ENCODE measurements at regions not wholly inside any gene's neighbourhood (a gene's known extent, or its start where the extent isn't known, plus 50 kb on each side); places are given as distances from the start of the nearest gene placed in this dataset.
"Not testable (repeated sequence)": the region's sequence is repeated elsewhere in the genome, so short reads cannot be mapped to it uniquely, and the experiment has no call there.

DNA sequence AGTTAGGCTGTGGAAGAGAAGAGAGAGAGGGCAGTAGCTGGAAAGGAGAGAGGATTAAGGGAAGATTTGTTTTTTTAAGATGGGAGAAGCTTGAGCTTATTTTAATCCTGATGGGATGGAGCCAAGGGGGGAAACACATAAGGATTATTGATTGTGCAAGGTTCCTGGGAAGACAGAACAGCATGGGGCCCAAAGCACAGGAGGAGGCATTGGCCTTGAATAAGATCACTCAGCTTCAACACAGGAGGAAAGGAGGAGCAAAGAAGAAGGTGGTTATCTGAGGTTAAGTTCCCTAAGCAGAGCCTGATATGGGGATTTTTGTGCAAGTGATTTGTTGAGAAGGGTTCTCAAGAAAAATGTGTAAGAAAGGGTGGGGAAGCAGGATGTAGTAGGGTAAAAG, 169.8 kb downstream of the ABCC12 start:
- no peak for ATAC-seq (ENCODE audit: low read depth in 2 of 2)
- Mint-ChIP-seq H3K36me3 (no peaks in the 10 kb centered on the region), H3K4me3 (no peak overlapping the region), H3K4me1 (no peaks in the 10 kb centered on the region), H3K27ac (no peak overlapping the region), H3K9me3 (peaks cover 0 to 17% (median 8%) of the 10 kb centered on the region in 7 donors), H3K27me3 (peaks cover 10 to 32% (median 29%) of the 10 kb centered on the region in 3 donors)
- no peak for DNase-seq

DNA sequence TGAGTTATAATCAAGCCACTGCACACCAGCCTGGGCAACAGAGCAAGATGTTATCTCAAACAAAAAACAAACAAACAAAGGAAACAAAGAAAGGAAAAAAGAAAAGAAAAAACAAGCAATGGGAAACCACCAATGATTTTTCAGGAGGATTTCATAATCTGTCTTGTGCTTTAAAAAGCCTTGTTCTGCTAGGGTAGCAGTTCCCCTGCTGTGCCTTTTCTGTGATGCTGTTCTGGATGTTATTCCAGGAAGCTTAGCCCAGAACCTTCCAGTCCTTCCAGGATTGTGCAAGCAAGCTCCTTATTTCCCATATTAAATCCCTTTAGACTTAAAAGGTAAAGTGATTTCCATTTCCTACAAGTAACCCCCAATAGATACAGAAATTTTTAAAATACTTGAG, 171.1 kb downstream of the ABCC12 start:
- no peaks in the 10 kb centered on the region for H3K4me1 Mint-ChIP-seq
- no peak for ATAC-seq (ENCODE audit: low read depth in 2 of 2)
- H3K27me3 Mint-ChIP-seq = peaks cover 14 to 32% (median 29%) of the 10 kb centered on the region in 3 donors
- no peak overlapping the region for H3K4me3 Mint-ChIP-seq
- H3K36me3 Mint-ChIP-seq = no peaks in the 10 kb centered on the region
- DNase-seq = no peak
- peaks cover 0 to 9% (median 2%) of the 10 kb centered on the region in 7 donors for H3K9me3 Mint-ChIP-seq
- no peak overlapping the region for H3K27ac Mint-ChIP-seq

DNA sequence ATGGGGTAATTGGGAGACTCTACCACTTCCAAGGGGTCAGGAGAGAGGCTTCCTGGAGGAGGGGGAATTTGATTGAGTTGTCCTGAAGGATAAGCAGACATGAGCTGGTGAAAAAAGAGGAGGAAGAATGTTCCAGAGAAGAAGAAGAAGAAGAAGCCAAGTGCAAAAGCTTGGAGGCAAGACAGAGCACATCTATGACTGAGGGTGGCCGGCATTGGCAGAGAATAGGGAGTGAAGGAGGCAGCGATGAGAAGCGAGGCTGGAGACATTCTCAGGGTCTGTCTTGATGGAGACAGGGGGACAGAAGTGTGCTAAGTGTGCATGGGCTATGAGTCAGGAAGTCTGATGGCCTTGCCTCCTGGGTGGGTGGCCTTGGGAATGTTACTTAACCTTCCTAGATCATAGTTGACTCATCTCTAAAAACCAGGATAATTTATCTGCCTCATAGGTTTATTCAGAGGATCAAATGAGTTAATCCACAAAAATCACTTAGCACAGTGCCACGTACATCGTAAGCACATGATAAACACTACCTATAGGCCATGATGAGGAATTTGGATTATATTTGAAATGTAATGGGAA, 171.7 kb downstream of the ABCC12 start:
- no peak overlapping the region for H3K27ac Mint-ChIP-seq
- DNase-seq = no peak
- H3K27me3 Mint-ChIP-seq = peaks cover 14 to 32% (median 29%) of the 10 kb centered on the region in 3 donors
- no peak overlapping the region for H3K4me3 Mint-ChIP-seq
- H3K9me3 Mint-ChIP-seq = peaks cover 0 to 9% (median 2%) of the 10 kb centered on the region in 7 donors
- H3K36me3 Mint-ChIP-seq = no peaks in the 10 kb centered on the region
- no peaks in the 10 kb centered on the region for H3K4me1 Mint-ChIP-seq
- ATAC-seq (ENCODE audit: low read depth in 2 of 2) = no peak

DNA sequence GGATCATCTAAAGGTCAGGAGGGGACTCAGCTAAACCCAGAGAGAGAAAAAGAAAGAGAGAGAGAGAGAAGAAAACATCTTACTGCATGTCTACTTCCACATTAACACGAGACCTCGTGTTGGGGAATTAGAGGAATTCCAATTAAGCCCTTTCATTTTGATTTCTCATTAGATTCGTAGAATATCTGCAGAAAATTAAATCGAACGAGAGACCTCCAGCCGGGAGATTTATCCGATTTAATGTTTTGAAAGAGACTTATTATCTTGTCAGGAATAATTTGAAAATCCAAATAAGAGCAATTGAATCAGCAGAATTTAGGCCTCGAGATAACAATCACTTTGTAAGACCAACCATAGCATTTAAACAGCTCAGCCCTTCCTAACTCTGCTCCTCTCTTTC, 175.6 kb downstream of the ABCC12 start:
- Mint-ChIP-seq H3K27ac (no peak overlapping the region), H3K36me3 (no peaks in the 10 kb centered on the region), H3K4me1 (no peaks in the 10 kb centered on the region), H3K9me3 (peaks cover 0 to 6% (median 0%) of the 10 kb centered on the region in 7 donors), H3K27me3 (peaks cover 12 to 24% (median 19%) of the 10 kb centered on the region in 3 donors), H3K4me3 (no peak overlapping the region)
- DNase-seq (no peak), ATAC-seq (ENCODE audit: low read depth in 2 of 2) (no peak)

DNA sequence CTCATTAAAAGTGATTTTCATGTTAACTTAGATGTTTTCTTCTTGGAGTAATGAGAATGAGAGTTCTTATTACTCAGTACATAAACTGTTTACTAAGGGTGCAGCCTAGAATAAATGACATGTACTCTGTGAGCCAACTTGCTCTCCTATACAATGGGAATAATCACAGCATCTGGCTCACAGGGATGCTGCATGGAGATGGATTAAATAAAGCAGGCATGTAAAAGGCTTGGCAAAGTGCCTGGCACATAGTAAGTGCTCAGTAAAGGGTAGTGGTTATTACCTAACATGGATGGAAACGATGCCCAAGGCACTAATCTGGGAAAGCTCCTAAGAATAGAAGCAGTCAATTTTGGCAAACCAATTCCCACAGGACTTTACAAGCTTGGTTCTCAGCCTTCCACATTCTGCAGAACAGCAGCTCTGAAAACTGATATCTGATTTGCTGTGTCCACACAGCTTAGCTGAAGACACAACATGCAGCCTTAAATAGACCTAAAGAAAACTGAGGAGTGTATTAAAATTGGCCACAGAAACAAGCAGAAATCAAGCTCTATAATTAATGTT, 176.1 kb downstream of the ABCC12 start:
- Mint-ChIP-seq H3K36me3 (no peaks in the 10 kb centered on the region), H3K9me3 (peaks cover 0 to 6% (median 0%) of the 10 kb centered on the region in 7 donors), H3K4me1 (no peaks in the 10 kb centered on the region), H3K27ac (no peak overlapping the region), H3K4me3 (no peak overlapping the region), H3K27me3 (peaks cover 9 to 24% (median 18%) of the 10 kb centered on the region in 3 donors)
- no peak for ATAC-seq (ENCODE audit: low read depth in 2 of 2)
- no peak for DNase-seq

DNA sequence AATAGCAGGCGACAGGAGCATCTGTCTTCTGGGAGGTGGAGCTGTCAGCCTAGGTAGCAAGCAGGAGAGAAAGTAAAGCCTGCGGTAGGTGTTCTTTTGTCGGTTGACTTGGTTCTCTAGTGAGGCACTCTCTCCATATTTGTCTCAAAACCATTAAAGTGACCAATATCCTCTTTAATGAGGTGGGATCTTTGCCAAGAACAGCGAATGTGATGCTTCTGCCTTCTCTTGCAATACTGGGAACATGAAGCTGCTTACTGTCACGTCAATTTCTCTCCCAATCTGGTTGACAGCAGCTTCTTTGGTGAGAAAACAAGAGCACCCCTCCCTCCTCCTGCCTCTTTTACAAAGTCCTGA, 176.7 kb downstream of the ABCC12 start:
- H3K4me1 Mint-ChIP-seq = no peaks in the 10 kb centered on the region
- peaks cover 0 to 4% (median 0%) of the 10 kb centered on the region in 7 donors for H3K9me3 Mint-ChIP-seq
- H3K36me3 Mint-ChIP-seq = no peaks in the 10 kb centered on the region

DNA sequence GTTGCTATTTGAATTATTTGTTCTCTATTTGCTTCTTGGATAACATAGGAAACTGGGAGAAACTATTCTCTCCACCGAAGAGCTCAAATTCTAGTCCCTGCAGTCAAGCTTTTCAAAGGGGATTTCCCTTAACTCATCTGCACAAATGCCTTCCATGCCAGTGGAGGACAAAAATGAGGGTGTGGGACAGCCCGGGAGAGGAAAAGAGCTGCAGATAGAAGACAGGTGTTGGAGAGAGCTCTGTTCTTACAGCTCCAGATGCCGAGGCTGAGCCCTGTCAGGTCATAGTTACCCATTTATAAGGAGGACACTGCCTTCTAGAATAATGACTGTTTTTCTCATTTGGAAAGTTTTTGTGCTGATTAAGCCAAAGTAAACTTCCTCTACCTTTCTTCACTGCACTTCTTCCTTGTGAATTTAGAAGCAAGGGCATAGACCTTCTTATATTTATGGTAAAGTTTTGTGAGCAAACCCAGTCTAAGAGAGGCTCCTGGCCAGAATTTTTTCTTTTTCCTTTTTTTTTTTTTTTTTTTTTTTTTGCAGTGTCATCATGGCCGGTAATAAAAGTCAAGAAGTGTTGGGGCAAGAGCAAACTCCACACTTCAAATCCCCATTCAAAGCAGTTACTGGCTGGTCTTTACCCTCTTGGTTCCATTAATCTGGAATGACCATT, 177.2 kb downstream of the ABCC12 start:
- H3K27ac Mint-ChIP-seq = no peak overlapping the region
- no peaks in the 10 kb centered on the region for H3K4me1 Mint-ChIP-seq
- ATAC-seq (ENCODE audit: low read depth in 2 of 2) (no peak), DNase-seq (no peak)
- peaks cover 2 to 24% (median 8%) of the 10 kb centered on the region in 3 donors for H3K27me3 Mint-ChIP-seq
- no peaks in the 10 kb centered on the region for H3K36me3 Mint-ChIP-seq
- no peak overlapping the region for H3K4me3 Mint-ChIP-seq
- H3K9me3 Mint-ChIP-seq = peaks cover 0 to 4% (median 0%) of the 10 kb centered on the region in 7 donors

More for the DNA sequence above, 176.7 kb downstream of the ABCC12 start:
- Mint-ChIP-seq H3K27ac (no peak overlapping the region), H3K4me3 (no peak overlapping the region), H3K27me3 (peaks cover 6 to 24% (median 13%) of the 10 kb centered on the region in 3 donors)
- no peak for ATAC-seq (ENCODE audit: low read depth in 2 of 2)
- no peak for DNase-seq

DNA sequence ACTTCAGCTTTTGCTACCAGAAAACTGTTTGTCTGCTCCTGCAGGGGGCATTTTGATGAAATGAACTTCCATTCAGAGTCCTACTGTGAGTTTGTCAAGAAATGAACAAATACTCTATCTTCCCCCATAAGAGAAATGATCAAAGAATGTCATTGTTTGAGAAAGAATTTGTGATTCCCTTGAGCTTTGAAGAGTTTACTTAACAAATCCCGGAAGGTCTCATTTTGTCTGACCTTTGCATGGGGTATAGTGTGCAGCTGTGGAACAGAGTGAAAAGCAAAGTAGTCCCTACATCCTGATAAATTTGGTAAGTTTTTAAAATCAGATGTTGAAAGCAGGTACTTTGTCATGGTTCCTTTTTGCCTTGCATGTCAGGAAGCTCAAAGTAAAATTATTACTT, 178.0 kb downstream of the ABCC12 start:
- H3K4me1 Mint-ChIP-seq = no peaks in the 10 kb centered on the region
- peaks cover 1 to 17% (median 9%) of the 10 kb centered on the region in 3 donors for H3K27me3 Mint-ChIP-seq
- H3K9me3 Mint-ChIP-seq = peaks cover 0 to 4% (median 0%) of the 10 kb centered on the region in 7 donors
- DNase-seq = no peak
- no peak for ATAC-seq (ENCODE audit: low read depth in 2 of 2)
- no peaks in the 10 kb centered on the region for H3K36me3 Mint-ChIP-seq
- H3K27ac Mint-ChIP-seq = no peak overlapping the region
- H3K4me3 Mint-ChIP-seq = no peak overlapping the region

DNA sequence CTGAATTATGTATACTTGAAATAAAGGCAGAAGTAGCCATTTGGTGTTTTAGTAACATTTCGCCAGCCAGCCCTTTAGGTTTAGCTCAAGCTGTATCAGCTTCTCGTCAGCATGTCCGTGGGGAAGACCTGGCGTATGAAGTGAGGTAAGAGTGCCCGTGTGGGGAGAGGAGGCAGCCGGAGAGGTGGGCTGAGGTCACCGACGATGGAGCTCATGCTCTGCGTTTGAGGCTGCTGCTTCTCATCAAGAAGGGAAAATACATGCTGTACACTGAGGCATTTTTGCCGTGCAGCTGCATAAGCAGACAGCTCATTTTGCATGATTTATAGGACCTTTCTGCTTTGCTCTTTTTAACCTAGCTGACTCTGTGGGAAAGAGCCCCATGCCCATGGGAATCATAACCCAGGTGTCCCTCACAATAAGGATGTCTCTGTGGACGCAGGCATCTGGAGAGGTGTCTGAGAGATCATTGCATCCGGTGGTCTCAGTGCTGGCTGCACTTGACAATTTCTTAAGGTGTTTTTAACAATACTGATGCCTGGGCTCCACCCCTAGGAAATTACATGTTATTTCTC, 179.1 kb downstream of the ABCC12 start:
- DNase-seq (no peak), ATAC-seq (ENCODE audit: low read depth in 2 of 2) (no peak)
- peaks cover 0 to 19% (median 19%) of the 10 kb centered on the region in 3 donors for H3K27me3 Mint-ChIP-seq
- H3K4me3 Mint-ChIP-seq = peak overlapping the region in 2 of 8 donors; percentile 29 to 52
- no peaks in the 10 kb centered on the region for H3K36me3 Mint-ChIP-seq
- H3K4me1 Mint-ChIP-seq = no peaks in the 10 kb centered on the region
- peak overlapping the region in 1 of 6 donors; percentile 17 for H3K27ac Mint-ChIP-seq
- peaks cover 0 to 4% (median 0%) of the 10 kb centered on the region in 7 donors for H3K9me3 Mint-ChIP-seq

DNA sequence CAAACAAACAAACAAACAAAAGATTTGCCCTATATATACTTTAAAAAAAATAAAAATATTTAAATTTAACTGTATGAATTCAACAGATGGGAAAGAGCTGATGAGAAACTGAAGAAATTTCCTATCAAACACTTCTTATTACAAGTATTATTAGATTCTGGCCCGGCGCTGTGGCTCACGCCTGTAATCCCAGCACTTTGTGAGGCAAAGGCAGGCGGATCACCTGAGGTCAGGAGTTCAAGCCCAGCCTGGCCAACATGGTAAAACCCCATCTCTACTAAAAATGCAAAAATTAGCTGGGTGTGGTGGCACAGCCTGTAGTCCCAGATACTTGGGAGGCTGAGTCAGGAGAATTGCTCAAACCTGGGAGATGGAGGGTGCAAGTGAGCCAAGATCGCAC, 180.8 kb downstream of the ABCC12 start:
- H3K27me3 Mint-ChIP-seq = peaks cover 0 to 19% (median 19%) of the 10 kb centered on the region in 3 donors
- ATAC-seq (ENCODE audit: low read depth in 2 of 2); H3K4me1 Mint-ChIP-seq; DNase-seq; H3K9me3 Mint-ChIP-seq; H3K4me3 Mint-ChIP-seq; H3K36me3 Mint-ChIP-seq; H3K27ac Mint-ChIP-seq: not testable (repeated sequence)

DNA sequence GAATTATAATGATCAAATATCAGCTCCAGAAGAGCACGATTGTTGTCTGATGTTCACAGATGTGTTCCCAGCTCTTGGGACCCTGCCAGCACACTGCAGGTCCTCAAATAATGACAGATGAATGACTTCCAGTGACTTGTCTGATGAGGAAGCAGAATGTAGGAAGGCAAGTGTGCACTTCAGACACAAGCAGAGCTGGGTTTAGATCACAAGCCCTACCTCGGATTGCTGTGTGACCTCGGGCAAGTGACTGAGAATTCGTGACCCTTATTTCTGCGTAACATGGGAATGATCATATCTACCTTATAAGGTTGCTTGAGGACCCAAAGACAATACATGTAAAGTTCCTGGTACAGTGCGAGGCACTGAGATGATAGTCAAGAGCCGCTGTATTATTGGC, 182.2 kb downstream of the ABCC12 start:
- H3K9me3 Mint-ChIP-seq = peaks cover 0 to 7% (median 0%) of the 10 kb centered on the region in 7 donors

DNA sequence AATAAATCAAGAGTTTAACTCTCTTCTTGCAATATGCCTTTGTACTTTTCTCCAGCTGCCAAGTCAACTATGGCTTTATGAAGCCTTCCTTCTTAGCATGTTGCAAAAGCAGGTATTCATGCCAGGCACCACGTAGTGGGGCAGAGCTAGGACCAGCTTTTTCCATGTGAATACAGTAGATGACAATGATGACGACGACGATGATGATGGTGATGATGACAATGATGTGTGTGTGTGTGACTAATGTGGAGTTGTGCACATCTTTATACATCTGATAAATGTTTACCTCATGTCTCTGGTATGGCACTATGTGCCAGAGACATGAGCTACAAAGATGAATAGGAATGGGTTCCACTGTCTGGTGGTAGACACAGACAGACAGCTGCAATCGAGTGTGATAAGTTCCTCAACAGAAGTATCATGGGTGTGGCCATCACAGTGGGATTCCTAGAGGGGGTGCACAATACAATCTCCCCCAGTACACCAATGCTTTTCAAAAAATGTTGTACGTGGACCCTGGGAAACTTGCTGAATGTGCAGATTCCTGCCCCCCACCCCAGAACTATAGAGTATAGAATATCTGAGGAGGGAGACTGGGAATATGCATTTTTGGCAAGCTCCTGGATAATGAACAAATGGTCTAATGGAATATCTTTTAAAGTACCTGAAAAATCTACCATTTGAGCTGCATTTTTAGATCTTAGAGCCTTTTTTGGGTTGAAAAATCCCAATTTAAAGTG, 183.4 kb downstream of the ABCC12 start:
- no peak for ATAC-seq (ENCODE audit: low read depth in 2 of 2)
- no peaks in the 10 kb centered on the region for H3K36me3 Mint-ChIP-seq
- no peak overlapping the region for H3K4me3 Mint-ChIP-seq
- no peak overlapping the region for H3K27ac Mint-ChIP-seq
- peaks cover 0 to 19% (median 17%) of the 10 kb centered on the region in 3 donors for H3K27me3 Mint-ChIP-seq
- H3K4me1 Mint-ChIP-seq = no peaks in the 10 kb centered on the region
- no peak for DNase-seq
- H3K9me3 Mint-ChIP-seq = peaks cover 0 to 7% (median 0%) of the 10 kb centered on the region in 7 donors

More for the DNA sequence above, 182.2 kb downstream of the ABCC12 start:
- H3K4me1 Mint-ChIP-seq = no peaks in the 10 kb centered on the region
- H3K27me3 Mint-ChIP-seq = peaks cover 0 to 19% (median 19%) of the 10 kb centered on the region in 3 donors
- H3K4me3 Mint-ChIP-seq = no peak overlapping the region
- ATAC-seq (ENCODE audit: low read depth in 2 of 2) (no peak), DNase-seq (no peak)
- no peaks in the 10 kb centered on the region for H3K36me3 Mint-ChIP-seq
- H3K27ac Mint-ChIP-seq = no peak overlapping the region

DNA sequence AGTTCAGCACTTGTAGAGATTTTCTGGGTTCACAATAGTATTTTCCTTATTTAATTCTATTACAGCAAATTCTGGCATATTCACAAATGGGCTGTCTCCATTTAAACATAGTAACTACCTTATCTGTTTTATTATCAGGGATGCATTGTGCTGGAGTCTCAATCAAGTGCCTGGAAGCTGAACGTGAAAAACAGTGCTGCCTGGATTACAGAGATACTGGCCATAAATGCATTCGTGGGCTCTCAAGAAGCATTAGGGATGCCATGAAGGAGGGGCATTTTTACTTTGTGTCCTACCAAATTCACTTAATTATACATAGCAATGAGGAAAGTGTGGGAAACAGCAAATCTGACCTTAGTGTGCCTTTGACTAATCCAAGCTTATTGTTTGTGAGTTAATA, 184.6 kb downstream of the ABCC12 start:
- H3K27ac Mint-ChIP-seq = no peak overlapping the region
- ATAC-seq (ENCODE audit: low read depth in 2 of 2) (no peak), DNase-seq (no peak)
- H3K4me1 Mint-ChIP-seq = no peaks in the 10 kb centered on the region
- no peak overlapping the region for H3K4me3 Mint-ChIP-seq
- no peaks in the 10 kb centered on the region for H3K36me3 Mint-ChIP-seq
- H3K9me3 Mint-ChIP-seq = peaks cover 0 to 7% (median 2%) of the 10 kb centered on the region in 7 donors
- H3K27me3 Mint-ChIP-seq = peaks cover 0 to 19% (median 9%) of the 10 kb centered on the region in 3 donors

Data from naive B cell (primary cell).